Inflammatory macrophage treated with lipopolysaccharide for 4 hours (primary cell): ENCODE measurements at regions not wholly inside any gene's neighbourhood (a gene's known extent, or its start where the extent isn't known, plus 50 kb on each side); places are given as distances from the start of the nearest gene placed in this dataset.
"Not testable (repeated sequence)": the region's sequence is repeated elsewhere in the genome, so short reads cannot be mapped to it uniquely, and the experiment has no call there.

Experiments
- DNase-seq: peaks from one replicate; pipeline ENCODE4 v3.0.0-alpha.2; 2020

- no peak for DNase-seq
Measured at GRCh38 chr13:59392328-59392727, 771.4 kb downstream of the DIAPH3 start.

- no peak for DNase-seq
Measured at GRCh38 chr13:59394496-59394895, 769.2 kb downstream of the DIAPH3 start.

GRCh38 chr13:59398127-59398526 is 765.6 kb downstream of the DIAPH3 start:
- DNase-seq: no peak

GRCh38 chr13:59398661-59399060 is 765.1 kb downstream of the DIAPH3 start:
- no peak for DNase-seq

- DNase-seq: no peak
Measured at GRCh38 chr13:59399513-59399912, 764.2 kb downstream of the DIAPH3 start.

GRCh38 chr13:59404331-59404730 is 759.4 kb downstream of the DIAPH3 start:
- DNase-seq: no peak

GRCh38 chr13:59407251-59407650 is 756.5 kb downstream of the DIAPH3 start:
- not testable (repeated sequence) for DNase-seq

GRCh38 chr13:59408738-59409137 is 755.0 kb downstream of the DIAPH3 start:
- no peak for DNase-seq

- no peak for DNase-seq
Measured at GRCh38 chr13:59409211-59409610, 754.5 kb downstream of the DIAPH3 start.

GRCh38 chr13:59409634-59410200 is 754.0 kb downstream of the DIAPH3 start:
- DNase-seq: no peak

- DNase-seq: peak; percentile 8
Measured at GRCh38 chr13:59413126-59413525, 750.6 kb downstream of the DIAPH3 start.

GRCh38 chr13:59414006-59414405 is 749.7 kb downstream of the DIAPH3 start:
- DNase-seq: no peak

- no peak for DNase-seq
Measured at GRCh38 chr13:59415498-59415897, 748.2 kb downstream of the DIAPH3 start.

- no peak for DNase-seq
Measured at GRCh38 chr13:59416561-59416960, 747.2 kb downstream of the DIAPH3 start.

GRCh38 chr13:59422646-59423045 is 741.1 kb downstream of the DIAPH3 start:
- DNase-seq: no peak

GRCh38 chr13:59423708-59424340 is 739.9 kb downstream of the DIAPH3 start:
- DNase-seq: no peak

GRCh38 chr13:59424661-59425060 is 739.1 kb downstream of the DIAPH3 start:
- no peak for DNase-seq

- no peak for DNase-seq
Measured at GRCh38 chr13:59425211-59425741, 738.5 kb downstream of the DIAPH3 start.

- DNase-seq: no peak
Measured at GRCh38 chr13:59435024-59435423, 728.7 kb downstream of the DIAPH3 start.

GRCh38 chr13:59437544-59438301 is 726.0 kb downstream of the DIAPH3 start:
- no peak for DNase-seq

GRCh38 chr13:59439776-59440428 is 723.8 kb downstream of the DIAPH3 start:
- DNase-seq: no peak

GRCh38 chr13:59441068-59441467 is 722.7 kb downstream of the DIAPH3 start:
- DNase-seq: not testable (repeated sequence)

GRCh38 chr13:59441596-59442280 is 722.0 kb downstream of the DIAPH3 start:
- no peak for DNase-seq
